Neutrophil (primary cell): ENCODE measurements at regions not wholly inside any gene's neighbourhood (a gene's known extent, or its start where the extent isn't known, plus 50 kb on each side); places are given as distances from the start of the nearest gene placed in this dataset.

Experiments used
- H3K27ac ChIP-seq: fragments of 200-600 bp; sonication (generic); 2 replicates; pipeline ENCODE4 v1.5.1; 2016; ENCODE audit warnings: mild to moderate bottlenecking, moderate library complexity
- H3K27me3 ChIP-seq: fragments of 200-600 bp; sonication (generic); 2 replicates; pipeline ENCODE4 v1.6.0; 2016; ENCODE audit warnings: mild to moderate bottlenecking
- H3K36me3 ChIP-seq: fragments of 200-600 bp; sonication (generic); 2 replicates; pipeline ENCODE4 v1.5.1; 2017
- H3K4me1 ChIP-seq, 2 experiments: fragments of 200-600 bp in 1 of 2; sonication (generic) in 1 of 2; 1 replicate in 1 of 2; 2 replicates in 1 of 2; pipeline versions ENCODE4 v1.5.1 to v1.6.1; 2013 to 2016; ENCODE audit warnings: low read depth in 1 of 2, low read length in 1 of 2, mild to moderate bottlenecking in 1 of 2, moderate library complexity in 1 of 2; ENCODE audit not compliant: control insufficient read depth in 1 of 2, insufficient read depth in 1 of 2
- H3K4me3 ChIP-seq, 2 experiments: fragments of 200-600 bp in 1 of 2; sonication (generic) in 1 of 2; 1 replicate in 1 of 2; 2 replicates in 1 of 2; pipeline ENCODE4 v1.5.1; 2013 to 2016; ENCODE audit warnings: low read depth in 1 of 2, low read length in 1 of 2, mild to moderate bottlenecking in 1 of 2, moderate library complexity in 1 of 2
- H3K9me3 ChIP-seq: fragments of 200-600 bp; sonication (generic); 2 replicates; pipeline ENCODE4 v1.5.1; 2016
- CTCF ChIP-seq: fragments of 200-600 bp; sonication (generic); IDR thresholded peaks from 2 replicates; pipeline ENCODE4 v1.5.1; 2016; ENCODE audit warnings: antibody characterized with exemption

- Histone ChIP-seq H3K9me3 (no peaks in the 10 kb centered on the region), H3K27ac (no peak overlapping the region), H3K4me3 (no peak overlapping the region), H3K27me3 (no peaks in the 10 kb centered on the region), H3K4me1 (no peaks in the 10 kb centered on the region), H3K36me3 (no peaks in the 10 kb centered on the region)
- TF ChIP-seq CTCF, result no peak
Observed at GRCh38 chr4:111398906-111399330, 746.3 kb upstream of the FAM241A start.

GRCh38 chr4:111399623-111400022 lies 745.6 kb upstream of the FAM241A start:
- Histone ChIP-seq H3K4me1 (no peaks in the 10 kb centered on the region), H3K27me3 (no peaks in the 10 kb centered on the region), H3K36me3 (no peaks in the 10 kb centered on the region), H3K9me3 (no peaks in the 10 kb centered on the region), H3K27ac (no peak overlapping the region), H3K4me3 (no peak overlapping the region)
- TF ChIP-seq CTCF, result no peak

GRCh38 chr4:111400741-111401140 lies 744.5 kb upstream of the FAM241A start:
- no peak for TF ChIP-seq CTCF
- Histone ChIP-seq H3K4me3 (no peak overlapping the region), H3K27me3 (no peaks in the 10 kb centered on the region), H3K9me3 (no peaks in the 10 kb centered on the region), H3K4me1 (no peaks in the 10 kb centered on the region), H3K36me3 (no peaks in the 10 kb centered on the region), H3K27ac (no peak overlapping the region)

GRCh38 chr4:111404673-111405072 lies 740.6 kb upstream of the FAM241A start:
- no peak for TF ChIP-seq CTCF
- Histone ChIP-seq H3K27me3 (no peaks in the 10 kb centered on the region), H3K4me3 (no peak overlapping the region), H3K4me1 (no peaks in the 10 kb centered on the region), H3K9me3 (no peaks in the 10 kb centered on the region), H3K27ac (no peak overlapping the region), H3K36me3 (no peaks in the 10 kb centered on the region)

- H3K27ac ChIP-seq, result no peak overlapping the region
- H3K4me1 ChIP-seq, result no peaks in the 10 kb centered on the region
- TF ChIP-seq CTCF, result no peak
- H3K27me3 ChIP-seq, result no peaks in the 10 kb centered on the region
- no peaks in the 10 kb centered on the region for H3K9me3 ChIP-seq
- H3K4me3 ChIP-seq, result no peak overlapping the region
- H3K36me3 ChIP-seq, result no peaks in the 10 kb centered on the region
Observed at GRCh38 chr4:111405989-111406388, 739.3 kb upstream of the FAM241A start.

GRCh38 chr4:111410571-111410970 lies 734.7 kb upstream of the FAM241A start:
- no peaks in the 10 kb centered on the region for H3K9me3 ChIP-seq
- H3K27ac ChIP-seq, result no peak overlapping the region
- TF ChIP-seq CTCF, result no peak
- H3K36me3 ChIP-seq, result no peaks in the 10 kb centered on the region
- H3K4me3 ChIP-seq, result no peak overlapping the region
- no peaks in the 10 kb centered on the region for H3K4me1 ChIP-seq
- no peaks in the 10 kb centered on the region for H3K27me3 ChIP-seq
